OCI-M1 (cell line): ENCODE measurements at regions not wholly inside any gene's neighbourhood (a gene's known extent, or its start where the extent isn't known, plus 50 kb on each side); places are given as distances from the start of the nearest gene placed in this dataset.
"Not testable (repeated sequence)": the region's sequence is repeated elsewhere in the genome, so short reads cannot be mapped to it uniquely, and the experiment has no call there.

Experiments
- DNase-seq: peaks from one replicate; lab custom pipeline; 2025; lab: John Stamatoyannopoulos, UW

DNA sequence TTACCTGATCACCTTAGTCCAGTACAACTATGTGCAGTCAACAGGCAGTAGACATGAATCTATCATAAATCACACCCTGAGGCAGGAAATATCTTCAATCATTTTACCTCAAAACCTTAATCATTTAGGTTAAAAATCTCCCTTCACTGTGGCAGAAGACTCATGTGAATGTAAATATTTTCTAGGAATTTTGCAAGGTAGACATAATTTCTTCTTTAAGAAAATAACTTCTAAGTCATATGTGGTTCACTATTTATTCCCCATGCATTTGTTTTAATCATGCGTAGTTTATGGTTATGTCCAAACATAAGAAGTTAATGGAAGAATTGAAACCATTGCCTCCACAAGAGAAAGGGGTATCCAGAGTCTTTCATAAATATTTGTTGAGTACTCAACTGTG lies 97.0 kb downstream of the HMHB1 start:
- DNase-seq, result no peak

GRCh38 chr5:143913008-143913752 lies 101.2 kb downstream of the HMHB1 start:
- DNase-seq, result no peak

DNA sequence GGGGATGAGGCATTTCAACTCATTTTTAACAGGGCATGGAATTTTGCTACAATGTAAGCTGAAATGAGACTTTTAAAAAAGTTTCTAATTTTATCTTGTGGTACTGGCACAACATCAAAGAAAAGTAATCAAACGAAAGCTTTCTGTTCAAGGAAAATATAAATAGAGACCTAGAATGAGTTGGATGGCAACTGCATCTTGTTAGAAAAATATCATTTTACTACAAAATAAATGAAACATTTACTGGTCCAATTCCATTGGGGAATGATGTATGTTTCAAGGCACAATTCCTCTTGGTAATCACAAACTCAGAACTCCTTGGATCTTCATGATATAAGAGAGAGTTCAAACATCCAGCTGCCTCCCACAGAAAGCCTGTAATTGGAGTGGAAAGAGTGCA lies 102.8 kb downstream of the HMHB1 start:
- no peak for DNase-seq

DNA sequence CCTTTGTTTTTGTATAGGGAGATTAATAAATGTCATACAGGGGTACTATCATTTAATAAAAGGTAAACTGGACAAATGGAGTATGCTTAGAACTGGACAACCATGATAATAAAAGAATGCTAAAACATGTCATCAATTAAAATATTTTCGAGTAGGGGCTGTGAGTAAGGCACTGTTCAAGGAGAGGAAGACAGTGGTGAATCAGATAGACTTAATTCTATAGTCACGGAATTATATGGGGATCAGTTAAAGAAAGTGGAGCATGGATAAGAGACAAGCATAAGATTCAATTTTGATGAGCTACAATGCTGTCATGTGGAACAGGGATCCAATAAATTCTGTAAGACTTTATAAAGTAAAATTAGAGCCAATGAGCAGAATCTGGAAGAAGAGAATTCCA lies 104.5 kb downstream of the HMHB1 start:
- DNase-seq, result no peak

DNA sequence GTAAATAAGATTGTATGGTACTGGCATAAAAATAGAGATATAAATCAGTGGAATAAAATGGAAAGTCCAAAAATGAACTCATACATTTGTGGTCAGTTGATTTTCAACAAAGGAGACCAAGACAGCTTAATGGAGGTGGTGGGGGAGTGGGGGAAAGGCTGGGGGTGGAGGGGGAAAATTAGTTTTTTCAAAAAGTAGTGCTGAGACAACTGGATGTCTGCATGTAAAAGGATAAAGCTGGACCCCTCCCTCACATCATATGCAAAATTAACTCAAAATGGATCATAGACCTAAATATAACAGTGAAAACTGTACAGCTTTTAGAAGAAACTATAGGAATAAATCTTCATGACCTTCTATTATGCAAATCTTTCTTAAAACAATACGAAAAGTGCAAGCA lies 107.0 kb downstream of the HMHB1 start:
- no peak for DNase-seq

DNA sequence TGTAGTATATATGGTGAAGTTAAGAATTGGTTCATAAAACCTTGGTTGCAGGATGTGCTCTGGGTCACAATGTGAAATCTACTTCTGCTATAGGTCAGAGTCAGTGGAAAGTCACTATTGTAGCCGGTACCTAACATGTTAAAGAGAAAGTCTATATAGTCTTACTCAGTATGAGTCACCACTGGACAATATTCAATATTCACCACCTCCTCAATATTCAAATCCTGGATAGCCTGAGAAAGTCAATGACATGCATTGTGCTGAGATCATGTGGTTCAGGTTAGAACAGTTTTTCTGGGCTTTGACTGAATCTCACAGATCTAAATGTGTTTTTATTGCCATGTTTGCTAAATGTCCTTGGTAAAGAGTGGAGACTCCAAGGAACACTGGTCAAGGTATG lies 108.8 kb downstream of the HMHB1 start:
- no peak for DNase-seq

- no peak for DNase-seq
Observed at GRCh38 chr5:143921525-143922311, 109.8 kb downstream of the HMHB1 start.

- DNase-seq, result no peak
Observed at GRCh38 chr5:143922718-143923117, 110.8 kb downstream of the HMHB1 start.

DNA sequence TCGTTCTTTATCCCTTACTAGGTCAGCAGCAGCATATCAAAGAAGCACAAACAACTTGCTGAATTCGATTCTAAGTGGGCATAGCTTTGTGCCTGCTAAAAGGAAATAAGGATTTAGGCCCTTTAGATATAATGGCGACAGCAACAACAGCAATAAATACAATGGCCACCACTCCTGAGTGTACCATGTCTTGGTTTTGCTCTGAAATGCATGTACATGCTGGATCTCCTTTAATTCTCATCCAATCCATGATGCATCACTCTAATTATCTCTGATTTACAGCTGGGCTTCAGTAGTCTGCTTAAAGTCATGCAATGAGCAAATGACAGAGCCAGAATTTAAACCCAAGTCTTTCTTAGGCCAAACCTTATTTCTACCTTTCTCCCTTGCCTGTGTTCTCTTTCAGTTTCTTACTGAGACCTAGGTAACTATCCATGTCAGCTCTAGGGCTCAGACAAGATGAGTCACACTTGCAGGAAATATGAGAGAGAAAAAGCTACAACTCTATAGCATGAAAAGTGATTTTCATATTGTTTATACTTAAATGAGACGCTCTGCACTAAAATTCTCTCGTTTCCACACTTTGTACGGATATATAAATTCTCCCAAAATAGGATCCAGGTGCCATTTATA lies 111.8 kb downstream of the HMHB1 start:
- DNase-seq, result peak; percentile 17

- DNase-seq, result no peak
Observed at GRCh38 chr5:143924311-143924978, 112.5 kb downstream of the HMHB1 start.

DNA sequence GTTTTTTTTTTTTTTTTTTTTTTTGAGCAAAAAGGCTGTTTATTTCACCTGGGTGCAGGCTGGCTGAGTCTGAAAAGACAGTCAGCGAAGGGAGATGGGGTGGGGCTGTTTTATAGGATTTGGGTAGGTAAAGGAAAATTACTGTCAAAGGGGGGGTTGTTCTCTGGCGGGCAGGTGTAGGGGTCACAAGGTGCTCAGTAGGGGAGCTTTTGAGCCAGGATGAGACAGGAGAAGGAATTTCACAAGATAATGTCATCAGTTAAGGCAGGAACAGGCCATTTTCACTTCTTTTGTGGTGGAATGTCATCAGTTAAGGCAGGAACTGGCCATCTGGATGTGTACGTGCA lies 113.0 kb downstream of the HMHB1 start:
- DNase-seq, result not testable (repeated sequence)

GRCh38 chr5:143929486-143929885 lies 117.5 kb downstream of the HMHB1 start:
- no peak for DNase-seq

DNA sequence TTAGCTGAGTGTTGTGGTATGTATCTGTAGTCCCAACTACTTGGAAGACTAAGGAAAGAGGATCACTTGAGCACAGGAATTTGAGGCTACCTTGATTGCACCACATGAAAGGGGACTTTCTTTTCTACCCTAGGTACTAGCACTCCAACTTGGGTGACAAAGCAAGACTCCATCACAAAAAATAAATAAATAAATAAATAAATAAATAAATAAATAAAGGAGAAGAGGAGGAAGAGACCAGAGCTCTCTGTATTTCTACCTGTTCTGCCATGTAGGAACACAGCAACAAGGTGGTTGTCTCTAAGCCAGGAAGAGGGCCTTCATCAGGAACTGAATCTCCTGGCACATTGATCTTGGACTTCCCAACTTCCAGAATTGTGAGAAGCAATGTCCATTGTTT lies 118.6 kb downstream of the HMHB1 start:
- no peak for DNase-seq

DNA sequence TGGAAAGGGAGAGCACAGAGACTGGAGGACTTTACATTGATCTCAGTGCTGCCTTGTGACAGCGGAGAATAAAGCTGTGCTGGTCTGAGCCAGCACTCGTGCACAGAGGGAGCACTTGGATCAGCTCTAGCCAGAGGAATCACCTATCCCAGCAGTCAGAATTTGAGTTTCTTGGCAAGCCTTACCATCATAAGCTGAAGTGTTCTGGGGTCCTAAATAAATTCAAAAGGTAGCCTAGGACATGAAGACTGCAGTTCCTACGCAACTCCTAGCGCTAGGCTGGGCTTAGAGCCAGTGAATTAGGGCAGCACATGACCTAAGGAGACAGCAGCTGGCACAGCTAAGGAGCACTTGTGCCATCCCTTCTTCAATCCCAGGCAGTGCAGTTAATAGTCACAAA lies 119.5 kb downstream of the HMHB1 start:
- DNase-seq, result no peak

- DNase-seq, result no peak
Observed at GRCh38 chr5:143931986-143932385, 120.0 kb downstream of the HMHB1 start.

GRCh38 chr5:143932584-143932983 lies 120.6 kb downstream of the HMHB1 start:
- DNase-seq, result no peak

- no peak for DNase-seq
Observed at GRCh38 chr5:143933451-143933850, 121.5 kb downstream of the HMHB1 start.

GRCh38 chr5:143934821-143935220 lies 122.9 kb downstream of the HMHB1 start:
- no peak for DNase-seq

GRCh38 chr5:143938230-143938629 lies 126.3 kb downstream of the HMHB1 start:
- DNase-seq, result no peak

DNA sequence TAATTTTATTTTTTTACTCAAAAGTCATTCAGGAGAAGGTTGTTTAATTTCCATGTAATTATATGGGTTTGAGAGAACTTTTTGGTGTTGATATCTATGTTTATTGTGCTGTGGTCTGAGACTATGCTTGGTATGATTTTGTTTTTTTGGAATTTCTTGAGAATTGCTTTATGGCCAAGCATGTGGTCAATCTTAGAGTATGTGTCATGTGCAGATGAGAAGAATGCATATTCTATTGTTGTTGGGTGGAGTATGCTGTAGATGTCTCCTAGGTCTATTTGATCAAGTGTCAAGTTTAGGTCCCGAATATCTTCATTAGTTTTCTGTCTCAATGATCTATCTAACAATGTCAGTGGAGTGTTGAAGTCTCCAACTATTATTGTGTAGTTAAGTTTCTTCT lies 134.9 kb downstream of the HMHB1 start:
- no peak for DNase-seq

GRCh38 chr5:143947313-143947712 lies 135.4 kb downstream of the HMHB1 start:
- no peak for DNase-seq

- no peak for DNase-seq
Observed at GRCh38 chr5:143952809-143953208, 140.8 kb downstream of the HMHB1 start.

DNA sequence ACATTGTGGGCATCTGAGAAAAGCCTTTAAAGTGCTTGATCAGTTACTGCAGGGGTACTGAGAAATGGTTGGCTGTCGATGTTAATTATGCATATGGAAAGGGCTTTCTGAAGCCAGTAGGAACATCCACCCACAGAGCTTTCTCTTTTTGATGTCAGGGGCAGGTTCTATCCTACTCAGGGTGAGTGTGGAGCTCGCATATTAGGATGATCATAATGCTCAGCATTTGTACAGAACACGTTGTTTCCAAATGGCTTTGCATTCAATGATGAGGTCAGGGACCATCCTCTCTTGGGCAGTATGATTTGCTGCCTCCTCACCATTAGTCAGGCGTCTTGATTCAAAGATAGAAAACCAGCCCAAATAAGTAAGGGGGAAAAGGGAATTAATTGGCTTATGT lies 141.9 kb downstream of the HMHB1 start:
- DNase-seq, result no peak
